GM21381 (cell line): ENCODE measurements at regions not wholly inside any gene's neighbourhood (a gene's known extent, or its start where the extent isn't known, plus 50 kb on each side); places are given as distances from the start of the nearest gene placed in this dataset.
"Not testable (repeated sequence)": the region's sequence is repeated elsewhere in the genome, so short reads cannot be mapped to it uniquely, and the experiment has no call there.

Source experiments
- ATAC-seq: cut with Tn5 transposase; IDR thresholded peaks from one replicate; pipeline ENCODE4 v1.9.1; 2021; ENCODE audit warnings: mild to moderate bottlenecking, moderate library complexity; ENCODE audit not compliant: unreplicated experiment

- no peak for ATAC-seq
Observed at GRCh38 chr4:103318327-103318726, 120.2 kb upstream of the CENPE start.

- no peak for ATAC-seq
Observed at GRCh38 chr4:103308248-103308561, 110.1 kb upstream of the CENPE start.

- no peak for ATAC-seq
Observed at GRCh38 chr4:103307453-103308247, 109.5 kb upstream of the CENPE start.

GRCh38 chr4:103306870-103307375 lies 108.8 kb upstream of the CENPE start:
- ATAC-seq = no peak

GRCh38 chr4:103305355-103305754 lies 107.2 kb upstream of the CENPE start:
- ATAC-seq = no peak

GRCh38 chr4:103303011-103303410 lies 104.9 kb upstream of the CENPE start:
- no peak for ATAC-seq

- ATAC-seq = no peak
Observed at GRCh38 chr4:103292959-103293358, 94.8 kb upstream of the CENPE start.

GRCh38 chr4:103292373-103292772 lies 94.2 kb upstream of the CENPE start:
- no peak for ATAC-seq

GRCh38 chr4:103289186-103289585 lies 91.0 kb upstream of the CENPE start:
- ATAC-seq = no peak

- no peak for ATAC-seq
Observed at GRCh38 chr4:103272174-103272573, 74.0 kb upstream of the CENPE start.

- no peak for ATAC-seq
Observed at GRCh38 chr4:103268746-103269145, 70.6 kb upstream of the CENPE start.

- no peak for ATAC-seq
Observed at GRCh38 chr4:103264905-103265304, 66.8 kb upstream of the CENPE start.

- not testable (repeated sequence) for ATAC-seq
Observed at GRCh38 chr4:103256068-103256467, 57.9 kb upstream of the CENPE start.
